HepG2 (cell line): ENCODE measurements at regions not wholly inside any gene's neighbourhood (a gene's known extent, or its start where the extent isn't known, plus 50 kb on each side); places are given as distances from the start of the nearest gene placed in this dataset.

Source experiments
- EZH2 ChIP-seq: conservative IDR thresholded peaks from 2 replicates; pipeline ENCODE4 v1.6.1; 2012; ENCODE audit warnings: mild to moderate bottlenecking, low read depth, low read length, moderate library complexity
- KAT2B ChIP-seq: fragments of 150-350 bp; IDR thresholded peaks from 2 replicates; pipeline ENCODE4 v1.6.1; 2014; ENCODE audit warnings: low read depth, low read length, borderline replicate concordance
- KDM6A ChIP-seq: IDR thresholded peaks from 2 replicates; pipeline ENCODE4 v1.6.1; 2016; ENCODE audit warnings: low read depth

- TF ChIP-seq KAT2B: no peak
- TF ChIP-seq EZH2: no peak
- TF ChIP-seq KDM6A (CRISPR knock-in tag): no peak
These were observed 259.1 kb downstream of the C4orf33 start for GRCh38 chr4:129355031-129355430.
